ENCODE measurements at regions not wholly inside any gene's neighbourhood (a gene's known extent, or its start where the extent isn't known, plus 50 kb on each side); places are given as distances from the start of the nearest gene placed in this dataset.

DNA sequence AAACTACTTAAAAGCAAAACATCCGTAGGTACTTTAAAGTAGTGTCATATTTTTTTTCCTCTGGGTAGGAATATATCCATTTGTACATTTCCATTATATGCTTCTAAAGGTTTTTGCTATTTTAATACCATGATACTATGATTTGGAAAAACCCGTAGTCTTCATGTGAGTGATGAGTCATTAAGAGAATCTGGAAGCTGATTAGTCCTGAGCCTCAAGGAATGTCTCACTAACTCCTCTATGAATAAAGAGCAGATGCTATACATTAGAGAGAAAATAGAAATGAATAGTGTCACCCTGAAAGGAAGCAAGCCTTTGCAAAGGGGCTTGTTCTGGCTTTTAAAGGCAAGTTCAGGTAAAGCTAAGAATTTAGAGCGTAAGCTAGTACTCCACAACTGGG is 432.1 kb downstream of the CCDC91 start:
- H3K4me3 ChIP-seq (ENCODE audit: low read depth, low read length): no peak overlapping the region
- no peak overlapping the region for H3K27ac ChIP-seq (ENCODE audit: extremely low read depth, low read depth, low read length)
- CTCF ChIA-PET: no interaction called here
- H3K9me3 ChIP-seq (ENCODE audit: control insufficient read depth, insufficient read depth, low read depth, low read length): no peaks in the 10 kb centered on the region
- POLR2A ChIA-PET: no interaction called here
- TF ChIP-seq SALL2 (tag by site-specific recombination; IDR thresholded peaks at IDR 0.05; ENCODE audit: borderline replicate concordance): no peak
- TF ChIP-seq ZNF585B (tag by site-specific recombination; IDR thresholded peaks at IDR 0.05): no peak
- no peak for TF ChIP-seq ZSCAN30 (tag by site-specific recombination; IDR thresholded peaks at IDR 0.05)
- no peak for TF ChIP-seq ZNF521 (tag by site-specific recombination; IDR thresholded peaks at IDR 0.05)
- TF ChIP-seq ZNF777 (tag by site-specific recombination; IDR thresholded peaks at IDR 0.05; ENCODE audit: borderline replicate concordance): no peak
- TF ChIP-seq ZXDB (tag by site-specific recombination; IDR thresholded peaks at IDR 0.05): no peak
- TF ChIP-seq SP7 (tag by site-specific recombination; IDR thresholded peaks at IDR 0.05): no peak
- TF ChIP-seq ZNF19 (tag by site-specific recombination; IDR thresholded peaks at IDR 0.05; ENCODE audit: low read depth): no peak
- TF ChIP-seq IKZF3 (tag by site-specific recombination; IDR thresholded peaks at IDR 0.05): no peak
- TF ChIP-seq ZSCAN16 (tag by site-specific recombination; IDR thresholded peaks at IDR 0.05): no peak
- TF ChIP-seq, protein P1, sequence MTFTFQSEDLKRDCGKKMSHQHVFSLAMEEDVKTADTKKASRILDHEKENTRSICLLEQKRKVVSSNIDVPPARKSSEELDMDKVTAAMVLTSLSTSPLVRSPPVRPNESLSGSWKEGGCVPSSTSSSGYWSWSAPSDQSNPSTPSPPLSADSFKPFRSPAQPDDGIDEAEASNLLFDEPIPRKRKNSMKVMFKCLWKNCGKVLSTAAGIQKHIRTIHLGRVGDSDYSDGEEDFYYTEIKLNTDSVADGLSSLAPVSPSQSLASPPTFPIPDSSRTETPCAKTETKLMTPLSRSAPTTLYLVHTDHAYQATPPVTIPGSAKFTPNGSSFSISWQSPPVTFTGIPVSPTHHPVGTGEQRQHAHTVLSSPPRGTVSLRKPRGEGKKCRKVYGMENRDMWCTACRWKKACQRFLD (tag by site-specific recombination; IDR thresholded peaks at IDR 0.05): no peak
- TF ChIP-seq OSR2 (tag by site-specific recombination; IDR thresholded peaks at IDR 0.05): no peak
- TF ChIP-seq MEIS1 (CRISPR knock-in tag; IDR thresholded peaks at IDR 0.05; ENCODE audit: borderline replicate concordance): no peak
- peaks cover 5% of the 10 kb centered on the region; the same call in 1 of the 2 replicates for H3K4me1 ChIP-seq (ENCODE audit: control insufficient read depth, insufficient read depth, low read length)
- no peaks in the 10 kb centered on the region for H3K36me3 ChIP-seq (ENCODE audit: control insufficient read depth in 2 of 2, insufficient read depth in 1 of 2, low read length in 2 of 2)

DNA sequence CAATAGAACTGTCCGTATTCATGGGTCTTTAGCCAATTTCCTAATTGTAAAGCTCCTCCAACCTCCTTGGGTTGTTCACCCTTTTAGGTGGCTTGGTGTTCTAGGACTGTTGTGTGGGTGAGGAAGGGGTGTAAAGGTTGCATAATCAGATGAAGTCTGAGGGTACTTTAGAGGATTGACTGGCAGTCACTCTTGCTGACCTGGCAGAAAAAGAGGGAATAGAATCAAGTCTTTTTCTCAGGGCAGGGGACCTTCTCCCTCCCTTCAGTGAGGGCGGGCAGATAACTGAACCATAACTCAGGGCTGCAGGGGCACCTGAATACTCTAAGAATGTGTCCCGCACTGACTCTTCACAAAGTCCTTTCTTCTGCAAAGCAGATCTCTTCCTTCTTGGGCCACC is 436.2 kb downstream of the CCDC91 start:
- Histone ChIP-seq H3K9me3 (ENCODE audit: control insufficient read depth, insufficient read depth, low read depth, low read length) (no peaks in the 10 kb centered on the region), H3K4me1 (ENCODE audit: control insufficient read depth, insufficient read depth, low read length) (no peaks in the 10 kb centered on the region), H3K4me3 (ENCODE audit: low read depth, low read length) (no peak overlapping the region), H3K27ac (ENCODE audit: extremely low read depth, low read depth, low read length) (no peak overlapping the region), H3K36me3 (ENCODE audit: control insufficient read depth in 2 of 2, insufficient read depth in 1 of 2, low read length in 2 of 2) (no peaks in the 10 kb centered on the region)
- CTCF ChIA-PET: no interaction called here
- POLR2A ChIA-PET: no interaction called here
- TF ChIP-seq ZNF211 (tag by site-specific recombination; IDR thresholded peaks at IDR 0.05; ENCODE audit: low read depth) (no peak), ZNF548 (tag by site-specific recombination; IDR thresholded peaks at IDR 0.05) (no peak), ZNF302 (tag by site-specific recombination; IDR thresholded peaks at IDR 0.05; ENCODE audit: low read depth) (no peak), ZNF544 (tag by site-specific recombination; IDR thresholded peaks at IDR 0.05) (no peak), KLF16 (tag by site-specific recombination; IDR thresholded peaks at IDR 0.05) (no peak), ZNF658 (tag by site-specific recombination; IDR thresholded peaks at IDR 0.05) (no peak), REPIN1 (tag by site-specific recombination; IDR thresholded peaks at IDR 0.05; ENCODE audit: low read depth) (no peak), PRDM1 (tag by site-specific recombination; IDR thresholded peaks at IDR 0.05) (no peak), ZNF169 (tag by site-specific recombination; IDR thresholded peaks at IDR 0.05) (no peak), ZBTB17 (tag by site-specific recombination; IDR thresholded peaks at IDR 0.05) (no peak)
- TF ChIP-seq, protein P2, sequence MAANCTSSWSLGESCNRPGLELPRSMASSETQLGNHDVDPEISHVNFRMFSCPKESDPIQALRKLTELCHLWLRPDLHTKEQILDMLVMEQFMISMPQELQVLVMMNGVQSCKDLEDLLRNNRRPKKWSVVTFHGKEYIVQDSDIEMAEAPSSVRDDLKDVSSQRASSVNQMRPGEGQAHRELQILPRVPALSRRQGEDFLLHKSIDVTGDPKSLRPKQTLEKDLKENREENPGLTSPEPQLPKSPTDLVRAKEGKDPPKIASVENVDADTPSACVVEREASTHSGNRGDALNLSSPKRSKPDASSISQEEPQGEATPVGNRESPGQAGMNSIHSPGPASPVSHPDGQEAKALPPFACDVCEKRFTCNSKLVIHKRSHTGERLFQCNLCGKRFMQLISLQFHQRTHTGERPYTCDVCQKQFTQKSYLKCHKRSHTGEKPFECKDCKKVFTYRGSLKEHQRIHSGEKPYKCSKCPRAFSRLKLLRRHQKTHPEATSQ (tag by site-specific recombination; IDR thresholded peaks at IDR 0.05): no peak
- TF ChIP-seq, protein P3, sequence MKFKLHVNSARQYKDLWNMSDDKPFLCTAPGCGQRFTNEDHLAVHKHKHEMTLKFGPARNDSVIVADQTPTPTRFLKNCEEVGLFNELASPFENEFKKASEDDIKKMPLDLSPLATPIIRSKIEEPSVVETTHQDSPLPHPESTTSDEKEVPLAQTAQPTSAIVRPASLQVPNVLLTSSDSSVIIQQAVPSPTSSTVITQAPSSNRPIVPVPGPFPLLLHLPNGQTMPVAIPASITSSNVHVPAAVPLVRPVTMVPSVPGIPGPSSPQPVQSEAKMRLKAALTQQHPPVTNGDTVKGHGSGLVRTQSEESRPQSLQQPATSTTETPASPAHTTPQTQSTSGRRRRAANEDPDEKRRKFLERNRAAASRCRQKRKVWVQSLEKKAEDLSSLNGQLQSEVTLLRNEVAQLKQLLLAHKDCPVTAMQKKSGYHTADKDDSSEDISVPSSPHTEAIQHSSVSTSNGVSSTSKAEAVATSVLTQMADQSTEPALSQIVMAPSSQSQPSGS (tag by site-specific recombination; IDR thresholded peaks at IDR 0.05; ENCODE audit: low read depth): no peak
- TF ChIP-seq, protein P4, sequence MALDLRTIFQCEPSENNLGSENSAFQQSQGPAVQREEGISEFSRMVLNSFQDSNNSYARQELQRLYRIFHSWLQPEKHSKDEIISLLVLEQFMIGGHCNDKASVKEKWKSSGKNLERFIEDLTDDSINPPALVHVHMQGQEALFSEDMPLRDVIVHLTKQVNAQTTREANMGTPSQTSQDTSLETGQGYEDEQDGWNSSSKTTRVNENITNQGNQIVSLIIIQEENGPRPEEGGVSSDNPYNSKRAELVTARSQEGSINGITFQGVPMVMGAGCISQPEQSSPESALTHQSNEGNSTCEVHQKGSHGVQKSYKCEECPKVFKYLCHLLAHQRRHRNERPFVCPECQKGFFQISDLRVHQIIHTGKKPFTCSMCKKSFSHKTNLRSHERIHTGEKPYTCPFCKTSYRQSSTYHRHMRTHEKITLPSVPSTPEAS (tag by site-specific recombination; IDR thresholded peaks at IDR 0.05): no peak
- TF ChIP-seq, protein P5, sequence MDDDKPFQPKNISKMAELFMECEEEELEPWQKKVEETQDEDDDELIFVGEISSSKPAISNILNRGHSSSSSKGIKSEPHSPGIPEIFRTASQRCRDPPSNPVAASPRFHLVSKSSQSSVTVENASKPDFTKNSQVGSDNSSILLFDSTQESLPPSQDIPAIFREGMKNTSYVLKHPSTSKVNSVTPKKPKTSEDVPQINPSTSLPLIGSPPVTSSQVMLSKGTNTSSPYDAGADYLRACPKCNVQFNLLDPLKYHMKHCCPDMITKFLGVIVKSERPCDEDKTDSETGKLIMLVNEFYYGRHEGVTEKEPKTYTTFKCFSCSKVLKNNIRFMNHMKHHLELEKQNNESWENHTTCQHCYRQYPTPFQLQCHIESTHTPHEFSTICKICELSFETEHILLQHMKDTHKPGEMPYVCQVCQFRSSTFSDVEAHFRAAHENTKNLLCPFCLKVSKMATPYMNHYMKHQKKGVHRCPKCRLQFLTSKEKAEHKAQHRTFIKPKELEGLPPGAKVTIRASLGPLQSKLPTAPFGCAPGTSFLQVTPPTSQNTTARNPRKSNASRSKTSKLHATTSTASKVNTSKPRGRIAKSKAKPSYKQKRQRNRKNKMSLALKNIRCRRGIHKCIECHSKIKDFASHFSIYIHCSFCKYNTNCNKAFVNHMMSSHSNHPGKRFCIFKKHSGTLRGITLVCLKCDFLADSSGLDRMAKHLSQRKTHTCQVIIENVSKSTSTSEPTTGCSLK (tag by site-specific recombination; IDR thresholded peaks at IDR 0.05): no peak
- TF ChIP-seq, protein P6, sequence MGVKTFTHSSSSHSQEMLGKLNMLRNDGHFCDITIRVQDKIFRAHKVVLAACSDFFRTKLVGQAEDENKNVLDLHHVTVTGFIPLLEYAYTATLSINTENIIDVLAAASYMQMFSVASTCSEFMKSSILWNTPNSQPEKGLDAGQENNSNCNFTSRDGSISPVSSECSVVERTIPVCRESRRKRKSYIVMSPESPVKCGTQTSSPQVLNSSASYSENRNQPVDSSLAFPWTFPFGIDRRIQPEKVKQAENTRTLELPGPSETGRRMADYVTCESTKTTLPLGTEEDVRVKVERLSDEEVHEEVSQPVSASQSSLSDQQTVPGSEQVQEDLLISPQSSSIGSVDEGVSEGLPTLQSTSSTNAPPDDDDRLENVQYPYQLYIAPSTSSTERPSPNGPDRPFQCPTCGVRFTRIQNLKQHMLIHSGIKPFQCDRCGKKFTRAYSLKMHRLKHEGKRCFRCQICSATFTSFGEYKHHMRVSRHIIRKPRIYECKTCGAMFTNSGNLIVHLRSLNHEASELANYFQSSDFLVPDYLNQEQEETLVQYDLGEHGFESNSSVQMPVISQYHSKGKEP (tag by site-specific recombination; IDR thresholded peaks at IDR 0.05): no peak

All from HEK293 (cell line).